ENCODE measurements at regions not wholly inside any gene's neighbourhood (a gene's known extent, or its start where the extent isn't known, plus 50 kb on each side); places are given as distances from the start of the nearest gene placed in this dataset.

GRCh38 chr5:164885179-164885578, 1379.8 kb downstream of the MAT2B start:
- intact Hi-C loops (cut with DNase I) = no loop called here
- Histone ChIP-seq H3K27ac (no peak overlapping the region), H3K27me3 (no peaks in the 10 kb centered on the region), H3K4me1 (no peaks in the 10 kb centered on the region), H3K4me3 (no peak overlapping the region), H3K9me3 (no peaks in the 10 kb centered on the region), H3K36me3 (no peaks in the 10 kb centered on the region)
- WGBS (ENCODE audit: insufficient coverage, low coverage, low lambda C conversion rate, missing lambda C conversion rate) = 43% methylated on average over 3 of the region's 3 CpGs
- ATAC-seq (no peak), DNase-seq (no peak)
- no peak for TF ChIP-seq CTCF (IDR thresholded peaks at IDR 0.05)
- TF ChIP-seq POLR2A (IDR thresholded peaks at IDR 0.05) = no peak

GRCh38 chr5:164893071-164893470, 1387.7 kb downstream of the MAT2B start:
- DNase-seq (no peak), ATAC-seq (no peak)
- intact Hi-C loops (cut with DNase I) = no loop called here
- H3K4me1 ChIP-seq = no peaks in the 10 kb centered on the region
- WGBS (ENCODE audit: insufficient coverage, low coverage, low lambda C conversion rate, missing lambda C conversion rate) = 53% methylated on average over 4 of the region's 5 CpGs
- TF ChIP-seq POLR2A (IDR thresholded peaks at IDR 0.05) (no peak), CTCF (IDR thresholded peaks at IDR 0.05) (no peak)
- H3K9me3 ChIP-seq = peaks cover 0 to 8% (median 0%) of the 10 kb centered on the region in 4 donors
- H3K4me3 ChIP-seq = no peak overlapping the region
- no peaks in the 10 kb centered on the region for H3K27me3 ChIP-seq
- no peak overlapping the region for H3K27ac ChIP-seq
- H3K36me3 ChIP-seq = no peaks in the 10 kb centered on the region

GRCh38 chr5:164898705-164899104, 1393.3 kb downstream of the MAT2B start:
- Histone ChIP-seq H3K4me1 (no peaks in the 10 kb centered on the region), H3K27ac (no peak overlapping the region), H3K27me3 (no peaks in the 10 kb centered on the region), H3K4me3 (no peak overlapping the region), H3K9me3 (no peaks in the 10 kb centered on the region), H3K36me3 (no peaks in the 10 kb centered on the region)
- TF ChIP-seq POLR2A (IDR thresholded peaks at IDR 0.05) (no peak), CTCF (IDR thresholded peaks at IDR 0.05) (no peak)
- DNase-seq = no peak
- no peak for ATAC-seq
- intact Hi-C loops (cut with DNase I) = no loop called here

DNA sequence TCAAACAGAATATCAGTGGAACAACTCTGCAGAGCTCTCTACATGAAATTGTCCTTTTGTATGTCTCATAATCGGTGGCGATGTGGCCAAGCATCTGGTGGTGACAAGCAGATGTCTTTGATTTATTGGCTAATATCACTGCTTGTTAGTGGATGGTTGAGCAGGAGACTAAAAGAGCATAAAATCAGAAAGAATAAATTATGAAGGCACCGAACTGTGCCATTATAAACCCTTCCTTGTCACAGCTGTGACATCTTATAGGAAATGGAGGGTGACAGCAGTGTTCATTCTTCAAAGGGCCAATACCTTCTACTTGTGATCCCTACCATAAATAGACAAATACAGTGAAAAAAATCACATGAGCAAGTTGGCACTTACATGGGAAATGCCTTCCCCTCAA, 1404.3 kb downstream of the MAT2B start:
- DNase-seq = no peak
- no peak for TF ChIP-seq CTCF (IDR thresholded peaks at IDR 0.05)
- no peak for TF ChIP-seq POLR2A (IDR thresholded peaks at IDR 0.05)
- WGBS (ENCODE audit: insufficient coverage, low coverage, low lambda C conversion rate, missing lambda C conversion rate) = 53% methylated on average over 3 of the region's 3 CpGs
- no peak for ATAC-seq
- no peaks in the 10 kb centered on the region for H3K36me3 ChIP-seq
- H3K9me3 ChIP-seq = no peaks in the 10 kb centered on the region
- H3K4me1 ChIP-seq = no peaks in the 10 kb centered on the region
- no peak overlapping the region for H3K4me3 ChIP-seq
- intact Hi-C loops (cut with DNase I) = no loop called here
- H3K27ac ChIP-seq = no peak overlapping the region
- no peaks in the 10 kb centered on the region for H3K27me3 ChIP-seq

DNA sequence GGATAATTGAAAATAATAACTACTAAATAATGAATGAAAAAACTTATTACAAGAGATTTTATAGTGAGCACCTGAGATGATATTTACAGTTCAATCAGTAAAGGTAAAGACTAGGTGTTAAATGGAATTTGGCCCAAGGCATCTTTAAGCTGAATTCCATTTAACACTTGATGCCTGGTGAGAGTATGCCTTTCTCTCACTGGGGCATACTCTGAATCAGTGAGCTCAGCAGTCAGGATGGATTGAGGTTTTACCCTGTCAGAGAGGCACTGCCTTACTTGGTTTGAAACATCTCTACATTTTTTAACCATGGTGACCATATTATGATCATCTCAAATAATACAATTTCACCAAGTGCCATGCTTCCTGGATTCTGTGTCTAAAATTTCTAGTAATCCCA, 1416.3 kb downstream of the MAT2B start:
- DNase-seq (no peak), ATAC-seq (no peak)
- H3K9me3 ChIP-seq = no peaks in the 10 kb centered on the region
- H3K4me1 ChIP-seq = no peaks in the 10 kb centered on the region
- no peak for TF ChIP-seq CTCF (IDR thresholded peaks at IDR 0.05)
- no peak for TF ChIP-seq POLR2A (IDR thresholded peaks at IDR 0.05)
- no peaks in the 10 kb centered on the region for H3K36me3 ChIP-seq
- no peaks in the 10 kb centered on the region for H3K27me3 ChIP-seq
- no peak overlapping the region for H3K27ac ChIP-seq
- intact Hi-C loops (cut with DNase I) = no loop called here
- no peak overlapping the region for H3K4me3 ChIP-seq
